SIG-M5 treated with dmso at 0.1 percent for 504 hours (cell line): ENCODE measurements at regions not wholly inside any gene's neighbourhood (a gene's known extent, or its start where the extent isn't known, plus 50 kb on each side); places are given as distances from the start of the nearest gene placed in this dataset.
"Not testable (repeated sequence)": the region's sequence is repeated elsewhere in the genome, so short reads cannot be mapped to it uniquely, and the experiment has no call there.

ENCODE experiments used
- DNase-seq: peaks from one replicate; lab custom pipeline; 2025; ENCODE audit not compliant: unreplicated experiment; lab: John Stamatoyannopoulos, UW

DNA sequence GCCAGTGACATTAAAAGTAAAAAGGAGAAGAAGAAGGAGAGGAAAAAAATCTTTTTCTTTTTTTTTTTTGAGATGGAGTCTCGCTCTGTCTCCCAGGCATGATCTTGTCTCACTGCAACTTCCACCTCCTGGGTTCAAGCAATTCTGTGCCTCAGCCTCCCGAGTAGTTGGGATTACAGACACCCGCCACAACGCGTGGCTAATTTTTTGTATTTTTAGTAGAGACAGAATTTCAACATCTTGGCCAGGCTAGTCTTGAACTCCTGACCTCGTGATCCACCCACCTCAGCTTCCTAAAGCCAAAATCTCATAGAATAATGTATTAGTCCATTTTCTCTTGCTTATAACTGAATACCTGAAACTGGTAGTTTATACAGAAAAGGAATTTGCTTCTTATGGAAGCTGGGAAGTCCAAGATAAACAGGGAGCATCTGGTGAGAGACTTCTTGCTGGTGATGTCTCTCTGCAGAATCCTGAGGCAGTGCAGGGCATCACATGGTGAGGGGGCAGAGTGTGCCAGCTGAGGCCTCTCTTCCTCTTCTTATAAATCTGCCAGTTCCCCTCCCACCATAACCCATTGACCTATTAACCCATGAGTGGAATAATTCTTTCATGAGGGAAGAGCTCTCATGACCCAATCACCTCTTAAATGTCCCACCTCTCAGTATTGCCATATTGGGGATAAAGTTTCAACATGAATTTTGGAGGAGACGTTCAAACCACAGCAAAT, 466.3 kb downstream of the GADD45G start:
- no peak for DNase-seq

DNA sequence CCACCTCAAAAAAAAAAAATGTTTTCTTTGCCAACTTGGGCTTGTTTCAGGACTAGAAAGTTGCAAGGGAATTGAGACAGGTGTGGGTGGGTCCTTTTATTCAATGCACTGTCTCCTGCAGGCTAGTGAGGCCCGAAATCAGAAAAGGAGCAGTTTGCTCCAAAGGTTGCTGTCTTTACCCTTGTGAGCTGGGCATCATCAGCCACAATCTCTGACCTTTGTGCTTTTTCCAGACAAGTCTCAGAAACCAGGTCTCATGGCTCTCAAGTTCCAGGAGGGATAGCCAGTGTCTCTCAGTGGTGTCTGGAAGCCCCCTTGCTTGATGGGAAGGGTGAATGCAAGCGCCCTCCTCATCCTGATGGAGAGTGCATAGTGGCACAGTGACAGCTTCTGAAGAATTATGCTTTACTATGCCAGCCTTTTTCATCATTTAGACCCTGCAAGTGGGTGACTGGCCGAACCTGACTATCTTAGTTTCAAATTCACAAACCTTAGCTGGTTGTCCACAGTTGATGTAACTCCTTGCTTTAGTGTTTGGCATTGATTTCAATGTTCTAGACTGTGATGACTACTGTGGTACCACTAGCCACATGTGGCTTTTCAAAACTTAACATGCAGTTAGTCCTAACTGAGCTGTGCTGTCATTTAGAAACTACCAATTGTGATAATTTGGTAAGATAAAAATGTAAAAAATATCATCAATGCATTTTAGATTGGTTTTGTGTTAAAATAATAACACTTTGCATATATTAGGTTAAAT, 468.6 kb downstream of the GADD45G start:
- DNase-seq, result no peak

DNA sequence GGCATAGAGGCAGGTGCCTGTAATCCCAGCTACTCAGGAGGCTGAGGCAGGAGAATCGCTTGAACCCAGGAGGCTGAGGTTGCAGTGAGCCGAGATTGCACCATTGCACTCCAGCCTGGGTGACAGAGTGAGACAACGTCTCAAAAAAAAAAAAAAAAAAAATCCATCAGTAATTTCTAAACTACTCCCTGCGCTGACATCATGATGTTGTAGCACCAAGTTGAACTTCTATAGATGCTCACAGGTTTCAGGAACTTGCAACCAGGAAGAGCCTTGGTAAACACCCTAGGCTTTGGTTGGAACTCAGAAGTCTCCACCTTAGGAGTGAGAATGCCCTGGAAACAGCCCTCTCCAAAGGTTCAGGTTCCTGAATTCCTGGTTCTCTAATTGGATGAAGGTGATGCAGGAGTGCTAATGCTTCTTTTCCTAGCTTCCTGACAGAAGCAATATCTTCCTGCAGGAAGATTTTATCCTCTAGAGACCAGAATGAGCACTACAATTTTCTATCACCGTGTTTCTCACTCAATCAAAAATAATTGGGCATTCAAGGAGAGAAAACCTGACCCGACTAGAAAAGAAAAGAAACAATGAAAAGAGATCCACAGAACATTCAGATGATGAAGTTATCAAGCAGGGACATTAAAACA, 469.6 kb downstream of the GADD45G start:
- DNase-seq, result no peak

DNA sequence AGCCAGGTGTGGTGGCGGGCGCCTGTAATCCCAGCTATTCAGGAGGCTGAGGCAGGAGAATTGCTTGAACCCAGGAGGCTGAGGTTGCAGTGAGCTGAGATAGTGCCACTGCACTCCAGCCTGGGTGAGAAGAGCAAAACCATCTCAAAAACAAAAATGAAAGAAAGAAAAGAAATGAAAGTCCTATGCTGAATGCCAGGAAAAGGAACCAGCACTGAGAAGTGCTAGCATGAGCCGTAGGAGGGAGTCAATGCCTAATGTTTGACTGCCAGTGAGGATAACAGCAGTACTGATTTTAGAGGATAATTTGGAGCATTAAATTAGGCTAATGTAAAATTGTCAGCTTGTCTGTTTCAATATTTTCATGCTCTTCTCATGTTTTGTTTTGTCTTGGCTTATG, 472.8 kb downstream of the GADD45G start:
- not testable (repeated sequence) for DNase-seq

DNA sequence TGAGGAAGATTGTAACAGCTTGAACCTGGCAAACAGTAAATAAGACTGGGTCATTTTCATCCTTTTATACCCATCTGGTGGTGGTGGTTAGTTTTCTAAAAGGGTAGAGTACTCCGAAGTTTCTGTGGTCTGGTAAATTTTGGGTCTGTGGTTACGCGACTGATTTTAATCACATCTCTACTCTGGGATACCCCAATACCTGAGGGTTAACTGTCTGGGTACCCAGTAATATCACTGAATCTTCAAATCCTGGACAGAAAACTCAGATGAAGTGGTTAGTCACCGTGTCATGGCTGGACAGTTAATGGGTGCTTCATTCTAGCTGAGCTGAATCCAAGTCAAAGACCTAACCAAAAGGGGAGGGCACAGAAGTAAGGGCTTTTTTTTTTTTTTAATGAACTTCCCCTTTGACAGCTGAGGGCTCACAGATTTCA, 474.2 kb downstream of the GADD45G start:
- DNase-seq, result no peak

DNA sequence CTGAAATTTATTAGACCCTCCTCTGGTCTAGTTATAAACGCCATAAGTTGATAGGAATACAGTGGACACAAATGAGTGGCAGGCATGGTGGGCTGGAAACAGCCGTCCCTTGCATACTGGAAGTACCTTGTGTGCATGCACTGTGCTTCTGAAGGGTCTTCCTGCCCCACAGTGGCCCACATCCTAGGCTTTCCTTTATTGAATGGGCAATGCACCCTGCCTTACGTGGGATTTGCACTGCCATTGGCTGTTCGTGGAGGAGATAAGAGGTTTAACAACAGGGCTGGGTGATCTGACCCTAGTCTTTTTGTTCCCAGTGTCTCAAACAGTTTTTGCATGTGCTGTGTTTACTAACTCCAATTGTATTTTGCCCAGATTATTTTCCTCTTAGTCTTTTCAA, 480.8 kb downstream of the GADD45G start:
- DNase-seq, result no peak

DNA sequence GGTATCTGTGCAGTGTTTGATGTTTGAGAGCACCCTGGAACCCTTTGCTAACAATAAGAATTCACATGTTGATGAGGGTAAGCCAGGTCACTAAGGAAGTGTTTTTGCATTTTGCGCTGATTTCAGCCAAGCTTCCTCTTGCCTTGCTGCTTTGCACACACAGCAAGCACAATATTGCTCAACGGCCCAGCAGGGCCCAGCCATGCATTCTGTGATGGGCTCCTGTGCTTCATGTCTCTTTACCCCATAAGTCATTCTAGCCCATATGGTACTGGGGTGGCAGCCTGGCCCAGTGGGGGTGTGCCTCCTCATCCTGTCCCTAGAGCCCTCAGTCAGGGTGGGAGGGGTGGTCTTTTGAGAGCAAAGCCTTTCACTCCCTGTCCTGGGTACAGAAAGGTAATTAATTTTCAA, 481.3 kb downstream of the GADD45G start:
- no peak for DNase-seq

DNA sequence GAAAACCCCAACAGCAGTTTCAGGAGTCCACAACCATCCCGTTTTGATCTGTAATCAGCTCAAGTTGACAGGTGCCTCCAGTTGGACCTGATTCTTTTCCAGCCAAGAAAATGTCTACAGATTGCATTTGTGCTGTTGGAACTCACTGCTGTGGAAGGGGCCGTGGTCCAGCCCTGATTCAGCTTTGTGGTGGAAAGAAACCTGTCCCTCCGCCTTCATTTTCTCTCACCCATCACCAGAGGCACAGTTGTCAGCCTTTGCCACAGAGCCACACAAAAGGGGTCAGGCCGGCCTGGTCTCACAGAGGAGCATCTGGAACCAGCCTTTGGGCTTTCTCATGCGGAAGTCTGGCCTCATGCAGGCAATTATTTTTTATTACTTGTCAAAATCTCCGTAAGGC, 483.6 kb downstream of the GADD45G start:
- no peak for DNase-seq

DNA sequence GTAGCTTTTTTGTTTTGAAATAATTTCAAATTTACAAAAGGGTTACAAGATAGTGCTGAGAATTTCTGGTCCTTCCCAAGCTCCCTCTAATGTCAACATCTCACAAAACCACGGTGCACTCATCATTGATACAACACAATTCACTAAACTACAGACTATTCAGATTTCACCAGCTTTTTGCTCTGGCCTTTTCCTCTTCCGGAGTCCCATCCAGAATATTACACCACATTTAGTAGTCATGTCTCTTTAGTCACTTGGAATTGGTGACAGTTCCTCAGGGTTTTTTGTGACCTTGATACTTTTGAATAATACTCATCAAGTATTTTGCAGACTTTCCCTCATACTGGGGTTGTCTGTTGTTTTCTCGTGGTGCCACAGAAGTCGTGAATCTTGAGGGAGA, 484.0 kb downstream of the GADD45G start:
- DNase-seq, result no peak

DNA sequence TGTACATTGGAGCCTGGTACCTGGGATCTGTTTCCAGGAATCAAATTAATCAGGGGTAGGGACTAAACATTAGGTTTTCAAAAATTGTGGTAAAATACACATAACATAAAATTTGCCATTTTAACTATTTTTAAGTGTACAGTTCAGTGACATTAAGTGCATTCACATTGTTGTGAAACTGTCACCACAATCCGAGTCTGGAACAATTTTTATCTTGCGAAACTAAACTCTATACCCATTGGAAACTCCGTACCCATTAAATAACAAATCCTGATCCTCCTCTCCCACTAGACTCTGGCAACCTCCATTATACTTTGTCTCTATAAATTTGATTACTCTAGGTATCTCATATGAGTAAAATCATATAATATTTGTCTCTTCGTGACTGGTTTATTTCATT, 486.2 kb downstream of the GADD45G start:
- DNase-seq, result no peak

DNA sequence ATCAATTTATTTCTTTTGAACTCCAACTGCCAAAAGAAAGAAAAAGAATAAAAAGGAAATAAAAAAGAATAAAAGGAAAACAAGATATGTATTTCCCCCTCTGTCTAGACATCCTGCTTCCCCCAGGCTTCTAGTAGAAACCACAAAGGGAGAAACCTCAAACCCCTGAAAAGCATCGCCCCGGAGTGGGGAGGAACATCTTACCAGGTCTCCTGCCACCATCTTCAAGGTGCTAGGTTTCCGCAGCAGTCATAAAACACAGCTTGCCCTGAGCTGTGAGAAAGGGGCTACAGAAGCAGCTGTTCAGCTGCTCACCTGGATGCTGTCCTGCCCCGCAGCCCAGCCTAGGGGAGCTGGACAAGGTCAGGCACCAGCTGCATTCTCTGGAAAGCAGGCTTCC, 487.7 kb downstream of the GADD45G start:
- no peak for DNase-seq

DNA sequence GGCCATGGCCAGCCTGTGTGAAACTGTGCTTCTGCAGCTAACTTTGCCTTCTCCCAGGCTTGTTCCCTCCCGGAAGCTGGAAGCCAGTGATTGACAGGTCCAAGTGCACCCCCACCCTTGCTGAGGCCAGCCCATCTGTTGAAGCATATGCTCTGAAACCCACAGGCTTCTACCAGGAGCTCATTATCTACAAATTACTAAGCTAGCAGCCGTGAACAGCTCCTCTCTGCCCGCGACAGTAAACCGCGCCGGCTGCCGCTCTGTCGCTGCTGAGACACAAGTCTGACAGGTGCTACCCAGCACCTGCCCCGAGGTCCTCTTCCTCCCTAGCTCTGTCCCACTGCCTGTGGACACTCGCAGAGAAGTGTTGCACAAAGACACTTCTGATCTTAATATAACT, 490.9 kb downstream of the GADD45G start:
- no peak for DNase-seq

DNA sequence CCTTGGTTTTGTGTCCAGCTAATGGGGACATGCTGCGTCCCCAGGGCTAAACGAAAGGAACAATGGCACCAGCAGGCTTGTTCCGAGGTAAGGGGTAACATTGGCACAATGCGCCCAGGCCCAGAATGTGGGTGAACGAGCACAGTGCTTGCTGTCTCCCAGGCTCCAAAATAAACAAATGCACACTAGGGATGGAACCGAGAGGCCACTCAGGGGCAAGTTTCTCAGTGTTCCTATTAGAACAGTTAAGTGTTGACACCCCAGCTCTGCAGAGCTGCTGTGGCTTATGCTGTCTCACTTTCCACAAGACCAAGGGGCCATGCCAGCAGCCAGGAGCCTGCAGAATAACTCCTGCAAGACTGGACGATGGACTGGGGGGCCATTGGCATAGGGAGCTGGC, 492.4 kb downstream of the GADD45G start:
- DNase-seq, result no peak

DNA sequence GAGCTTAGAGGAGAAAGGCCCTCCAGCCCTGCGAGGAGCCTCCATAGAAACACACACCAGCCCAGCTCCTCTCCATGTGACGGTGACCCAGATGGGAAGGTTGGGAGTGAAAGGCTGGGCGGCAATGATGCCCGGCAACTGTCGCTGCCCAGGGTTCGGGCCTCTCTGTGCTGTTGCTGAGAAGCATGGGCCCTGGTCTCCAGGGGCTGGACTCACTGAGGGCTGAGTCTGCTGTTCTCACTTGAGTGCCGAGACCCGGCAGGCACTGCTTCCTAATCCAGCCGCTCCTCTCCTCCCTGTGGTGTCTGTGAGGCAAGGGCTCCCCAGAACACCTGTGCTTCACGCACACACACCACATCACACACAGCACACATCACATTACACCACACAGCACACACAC, 493.6 kb downstream of the GADD45G start:
- DNase-seq, result no peak

DNA sequence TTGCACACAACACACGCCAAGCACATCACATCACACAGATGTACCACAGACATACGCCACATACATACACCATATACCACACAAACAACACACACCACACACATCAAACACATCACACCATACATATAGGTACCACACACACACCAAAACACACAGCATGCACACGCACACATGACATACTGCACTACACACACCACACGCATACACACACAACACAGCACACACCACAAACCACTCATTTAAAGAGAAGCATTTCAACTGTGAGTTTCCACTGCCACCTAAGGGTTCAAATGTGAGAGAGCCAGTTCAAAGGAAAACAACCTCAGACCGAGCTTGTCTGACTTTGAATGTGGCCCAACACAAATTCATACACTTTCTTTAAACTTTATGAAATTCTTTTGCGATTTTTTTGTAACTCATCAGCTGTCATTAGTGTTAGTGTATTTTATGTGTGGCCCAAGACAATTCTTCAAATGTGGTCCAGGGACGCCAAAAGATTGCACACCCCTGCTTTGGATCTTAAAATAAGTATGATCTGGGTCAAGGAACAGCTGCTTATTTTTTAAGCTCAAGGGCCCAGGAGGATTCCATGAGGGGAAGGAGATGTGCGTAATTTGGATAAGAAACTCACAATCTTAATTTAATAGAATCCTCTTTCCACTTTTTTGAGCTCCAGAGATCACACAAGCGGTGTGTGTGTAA, 494.6 kb downstream of the GADD45G start:
- peak; percentile 18 for DNase-seq

DNA sequence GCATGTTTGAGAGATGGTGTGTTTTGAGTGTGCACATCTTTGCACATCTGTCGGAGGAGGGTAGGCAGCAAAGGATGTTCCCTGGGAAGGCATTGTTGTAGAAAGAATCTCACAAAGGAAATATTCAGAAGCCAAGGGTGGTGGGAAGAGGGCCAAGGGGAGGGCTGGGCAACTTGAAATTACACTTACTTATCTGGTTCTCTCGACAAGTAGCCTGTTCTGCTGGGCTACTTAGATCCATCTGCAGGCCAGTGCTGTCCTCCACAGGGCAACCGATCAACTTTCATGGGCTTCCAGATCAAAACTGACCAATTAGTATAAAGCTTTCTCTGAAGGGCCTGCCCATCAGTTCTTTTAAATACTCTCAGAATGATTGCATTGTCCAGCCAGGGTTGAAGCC, 495.2 kb downstream of the GADD45G start:
- DNase-seq, result no peak

DNA sequence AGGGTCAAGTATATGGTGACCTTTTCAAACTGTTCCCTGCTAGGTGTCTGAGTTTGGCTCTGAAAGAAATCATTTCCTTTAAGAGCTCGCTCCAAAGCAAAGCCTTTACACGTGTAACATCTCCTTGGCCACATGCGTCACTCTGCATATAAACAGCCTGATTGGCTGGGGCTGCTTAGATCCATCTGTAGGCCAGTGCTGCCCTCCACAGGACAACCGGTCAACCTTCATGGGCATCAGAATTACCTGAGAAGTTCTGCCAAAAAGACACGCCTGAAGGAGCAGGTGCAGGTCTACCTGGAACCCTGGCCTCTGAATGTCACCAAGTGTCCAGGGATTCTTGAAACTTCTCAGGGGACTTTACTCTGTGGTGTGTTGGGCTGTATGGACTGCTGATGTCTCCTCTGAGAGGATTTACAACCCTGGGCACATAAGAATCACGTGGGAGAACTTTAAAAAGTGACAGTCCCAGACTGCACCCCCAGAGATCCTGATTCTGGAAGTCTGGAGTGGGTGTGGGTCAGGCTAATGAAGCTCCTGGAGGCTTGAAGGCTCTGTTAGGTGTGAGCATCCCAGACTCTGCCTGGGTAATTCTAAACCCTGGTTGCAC, 497.6 kb downstream of the GADD45G start:
- peak; percentile 83 for DNase-seq

DNA sequence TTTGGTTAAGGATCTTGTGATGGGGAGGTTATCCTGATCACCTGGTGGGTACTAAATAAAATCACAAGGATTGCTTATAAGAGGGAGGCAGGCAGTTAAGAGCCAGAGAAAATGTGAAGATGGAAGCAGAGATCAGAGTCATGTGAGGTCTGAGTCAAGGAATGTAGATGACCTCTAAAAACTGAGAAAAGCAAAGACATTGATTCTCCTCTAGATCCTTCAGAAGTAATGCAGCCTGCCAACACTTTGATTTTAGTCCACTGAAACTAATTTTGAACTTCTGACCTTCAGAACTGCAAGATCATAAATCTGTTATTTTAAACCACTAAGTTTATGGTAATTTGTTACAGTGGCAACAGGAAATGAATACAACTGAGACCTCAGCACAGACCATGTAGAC, 499.0 kb downstream of the GADD45G start:
- DNase-seq, result no peak

DNA sequence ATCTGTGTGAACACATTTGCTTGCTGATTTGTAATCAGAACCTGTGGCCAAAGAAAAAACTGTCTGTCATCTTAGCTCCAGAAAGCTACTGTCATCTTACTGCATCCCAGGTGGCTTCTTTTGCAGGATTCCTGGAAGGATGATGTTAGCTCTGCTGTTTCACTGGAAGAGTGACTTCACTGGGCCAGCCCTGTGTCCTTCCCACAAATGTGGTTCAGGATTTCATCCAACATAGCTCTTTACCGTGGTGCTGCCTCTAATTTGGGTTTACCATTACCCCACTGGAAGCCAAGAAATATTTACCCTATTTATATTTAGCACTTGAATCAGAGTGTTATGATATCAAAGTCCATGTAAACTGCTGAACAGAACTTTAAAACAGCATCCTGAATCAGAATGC, 501.0 kb downstream of the GADD45G start:
- no peak for DNase-seq

DNA sequence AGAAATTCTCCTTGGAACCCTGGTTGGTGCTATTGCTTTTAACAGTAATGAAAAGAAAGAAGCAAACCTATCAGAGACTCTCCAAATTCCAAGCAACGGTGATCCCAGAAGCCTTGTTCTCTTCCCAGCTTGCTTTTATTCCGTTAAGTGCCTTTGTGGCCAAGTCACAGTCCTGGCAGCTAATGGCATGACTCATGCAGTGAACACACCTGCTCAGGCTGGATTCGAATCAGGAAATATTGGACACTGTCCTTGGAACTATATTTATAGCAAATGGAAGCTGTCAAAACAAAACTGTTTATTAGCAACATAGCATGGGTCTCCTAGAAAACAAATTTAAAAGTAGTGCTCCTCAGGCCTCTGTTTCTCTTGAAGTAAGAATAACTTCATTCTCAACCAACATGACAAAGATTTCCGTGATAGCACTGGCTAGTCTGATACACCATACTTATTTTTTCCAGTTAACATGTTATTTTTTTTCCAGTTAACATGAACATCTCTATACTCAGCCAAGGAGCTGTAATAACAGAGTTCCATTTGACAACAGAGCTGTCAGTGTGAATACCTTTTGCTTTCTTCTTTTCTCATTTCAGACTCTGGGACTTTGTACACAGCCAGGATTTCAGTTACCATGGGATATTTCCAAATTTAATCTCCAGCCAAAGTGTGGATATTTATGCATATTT, 502.4 kb downstream of the GADD45G start:
- no peak for DNase-seq
